Adrenal gland (tissue), 9 donors: ENCODE measurements at regions not wholly inside any gene's neighbourhood (a gene's known extent, or its start where the extent isn't known, plus 50 kb on each side); places are given as distances from the start of the nearest gene placed in this dataset.
"Not testable (repeated sequence)": the region's sequence is repeated elsewhere in the genome, so short reads cannot be mapped to it uniquely, and the experiment has no call there.

Experiments
- DNase-seq, 7 donors: peaks; one replicate each; pipeline ENCODE4 v3.0.0-alpha.2; 2019 to 2020
- H3K27ac ChIP-seq, 5 donors: fragments of 200-600 bp; sonication (generic) in 4 of 5; 1 replicate in 3 of 5; 2 replicates in 2 of 5; pipeline versions ENCODE4 v1.5.1 to v1.8.0; 2016 to 2020; ENCODE audit warnings: mild to moderate bottlenecking in 1 of 5
- H3K27me3 ChIP-seq: fragments of 200-600 bp; 2 replicates; pipeline ENCODE4 v1.8.0; 2021
- H3K36me3 ChIP-seq, 2 donors: fragments of 200-600 bp; replicated peaks in 1 of 2; 1 replicate in 1 of 2; 2 replicates in 1 of 2; pipeline versions ENCODE4 v1.5.1 to v1.8.0; 2018 to 2022
- H3K4me1 ChIP-seq, 2 donors: fragments of 200-600 bp; replicated peaks in 1 of 2; 1 replicate in 1 of 2; 2 replicates in 1 of 2; pipeline versions ENCODE4 v1.5.1 to v1.8.0; 2018 to 2021
- H3K4me3 ChIP-seq, 4 donors: fragments of 200-600 bp; sonication (generic) in 3 of 4; one replicate each; pipeline ENCODE4 v1.5.1; 2016 to 2018
- H3K9me3 ChIP-seq, 3 donors: fragments of 200-600 bp; sonication (generic) in 1 of 3; replicated peaks in 1 of 3; 1 replicate in 2 of 3; 2 replicates in 1 of 3; pipeline versions ENCODE4 v1.5.1 to v1.8.0; 2016 to 2021
- POLR2A ChIP-seq, 2 donors: fragments of 450-650 bp; IDR thresholded peaks; one replicate each; pipeline ENCODE4 v1.6.1; 2017; ENCODE audit warnings: antibody characterized with exemption in 2 of 2, mild to moderate bottlenecking in 2 of 2, moderate library complexity in 1 of 2
- WGBS, 4 donors: extraction: QIAGEN DNeasy Blood & Tissue Kit in 2 of 4; methylation state at CpG; one replicate each; pipeline versions ENCODE4 v1.1.5 to v1.1.7; 2013 to 2017; 5-methylcytosine and 5-hydroxymethylcytosine counted together
- intact Hi-C, 2 donors: fragments of 100-400 bp; cut with DNase I; formaldehyde crosslinking; loops; one replicate each; pipeline versions ENCODE4 v1.14.1 to v1.15.0; 2022 to 2023
- TF ChIP-seq, protein P1 (sequence below), 6 experiments: fragments of 450-650 bp in 4 of 6; fragments of 200-600 bp in 2 of 6; sonication (generic) in 1 of 6; IDR thresholded peaks; 1 replicate in 5 of 6; 2 replicates in 1 of 6; pipeline versions ENCODE4 v1.5.1 to v1.8.0; 2016 to 2021; ENCODE audit warnings: antibody characterized with exemption in 6 of 6, mild to moderate bottlenecking in 2 of 6, moderate library complexity in 1 of 6
- donor health status: healthy with polysubstance abuse.
- donor health status: Bipolar disorder and iron deficiency.
- donor health status: DM: yes; HTN: yes; CAD: no.
- donor health status: DM: no; HTN: no; CAD: no.
- donor health status: DM: no; HTN: no; CAD: no.

DNA sequence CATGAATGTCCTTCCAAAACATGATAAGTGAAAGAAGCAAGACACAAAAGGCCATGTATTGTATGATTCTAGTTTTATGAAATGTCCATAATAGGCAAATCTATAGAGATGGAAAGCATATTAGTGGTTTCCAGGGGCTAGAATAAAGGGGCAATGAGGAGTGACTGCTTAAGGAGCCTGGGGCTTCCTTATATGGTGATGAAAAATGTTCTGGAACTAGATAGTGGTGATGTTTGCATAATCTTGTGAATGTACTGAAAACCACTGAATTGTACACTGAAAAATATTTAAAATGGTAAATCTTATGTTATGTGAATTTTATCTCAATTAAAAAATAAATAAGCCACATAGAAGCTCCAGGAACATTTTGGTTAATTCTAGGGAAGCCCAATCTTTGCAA is 144.4 kb upstream of the ANKRD55 start:
- Histone ChIP-seq H3K9me3 (no peaks in the 10 kb centered on the region), H3K4me3 (no peak overlapping the region), H3K27ac (no peak overlapping the region), H3K27me3 (no peaks in the 10 kb centered on the region), H3K36me3 (no peaks in the 10 kb centered on the region), H3K4me1 (no peaks in the 10 kb centered on the region)
- no peak for DNase-seq
- TF ChIP-seq, protein P1, sequence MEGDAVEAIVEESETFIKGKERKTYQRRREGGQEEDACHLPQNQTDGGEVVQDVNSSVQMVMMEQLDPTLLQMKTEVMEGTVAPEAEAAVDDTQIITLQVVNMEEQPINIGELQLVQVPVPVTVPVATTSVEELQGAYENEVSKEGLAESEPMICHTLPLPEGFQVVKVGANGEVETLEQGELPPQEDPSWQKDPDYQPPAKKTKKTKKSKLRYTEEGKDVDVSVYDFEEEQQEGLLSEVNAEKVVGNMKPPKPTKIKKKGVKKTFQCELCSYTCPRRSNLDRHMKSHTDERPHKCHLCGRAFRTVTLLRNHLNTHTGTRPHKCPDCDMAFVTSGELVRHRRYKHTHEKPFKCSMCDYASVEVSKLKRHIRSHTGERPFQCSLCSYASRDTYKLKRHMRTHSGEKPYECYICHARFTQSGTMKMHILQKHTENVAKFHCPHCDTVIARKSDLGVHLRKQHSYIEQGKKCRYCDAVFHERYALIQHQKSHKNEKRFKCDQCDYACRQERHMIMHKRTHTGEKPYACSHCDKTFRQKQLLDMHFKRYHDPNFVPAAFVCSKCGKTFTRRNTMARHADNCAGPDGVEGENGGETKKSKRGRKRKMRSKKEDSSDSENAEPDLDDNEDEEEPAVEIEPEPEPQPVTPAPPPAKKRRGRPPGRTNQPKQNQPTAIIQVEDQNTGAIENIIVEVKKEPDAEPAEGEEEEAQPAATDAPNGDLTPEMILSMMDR (IDR thresholded peaks at IDR 0.05) = no peak
- TF ChIP-seq POLR2A (IDR thresholded peaks at IDR 0.05) = no peak
- intact Hi-C loops = no loop called here

DNA sequence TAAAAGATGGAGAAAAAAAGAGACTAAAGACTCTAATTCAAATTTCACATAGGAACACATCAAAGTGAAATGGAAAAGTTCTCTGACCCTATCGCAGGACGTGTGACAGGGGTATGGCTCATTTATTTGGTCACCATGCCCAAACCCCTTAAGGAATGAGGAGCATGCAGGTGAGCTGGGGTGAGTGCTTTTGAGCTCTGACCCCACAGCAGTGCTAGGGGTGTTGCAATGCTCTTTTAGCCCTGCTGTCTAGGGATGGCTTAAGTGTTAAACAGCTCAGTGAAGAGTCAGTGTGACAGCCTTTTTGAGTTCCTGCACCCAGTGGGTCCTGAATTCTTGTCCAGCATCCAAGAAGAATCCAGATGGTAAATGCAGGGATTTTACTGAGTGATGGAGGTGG is 143.0 kb upstream of the ANKRD55 start:
- TF ChIP-seq POLR2A (IDR thresholded peaks at IDR 0.05) = no peak
- TF ChIP-seq, protein P1 (IDR thresholded peaks at IDR 0.05) = no peak
- 91 to 98% (median 97%) methylated on average over 2 of the region's 2 CpGs for WGBS, 4 donors
- intact Hi-C loops = no loop called here

GRCh38 chr5:56375011-56375410 is 141.9 kb upstream of the ANKRD55 start:
- Histone ChIP-seq H3K9me3 (no peaks in the 10 kb centered on the region), H3K4me3 (no peak overlapping the region), H3K27ac (no peak overlapping the region), H3K36me3 (no peaks in the 10 kb centered on the region), H3K27me3 (no peaks in the 10 kb centered on the region), H3K4me1 (no peaks in the 10 kb centered on the region)
- intact Hi-C loops = no loop called here
- TF ChIP-seq, protein P1 (IDR thresholded peaks at IDR 0.05) = no peak
- no peak for TF ChIP-seq POLR2A (IDR thresholded peaks at IDR 0.05)
- peak in 6 of 7 donors; percentile 41 to 65 (median 50) for DNase-seq
- WGBS, 4 donors = 39 to 62% (median 46%) methylated on average over 5 of the region's 5 CpGs

More for the DNA sequence above, 143.0 kb upstream of the ANKRD55 start:
- no peak overlapping the region for H3K27ac ChIP-seq
- no peaks in the 10 kb centered on the region for H3K36me3 ChIP-seq
- no peak for DNase-seq
- H3K9me3 ChIP-seq = no peaks in the 10 kb centered on the region
- no peaks in the 10 kb centered on the region for H3K4me1 ChIP-seq
- H3K27me3 ChIP-seq = no peaks in the 10 kb centered on the region
- H3K4me3 ChIP-seq = no peak overlapping the region

DNA sequence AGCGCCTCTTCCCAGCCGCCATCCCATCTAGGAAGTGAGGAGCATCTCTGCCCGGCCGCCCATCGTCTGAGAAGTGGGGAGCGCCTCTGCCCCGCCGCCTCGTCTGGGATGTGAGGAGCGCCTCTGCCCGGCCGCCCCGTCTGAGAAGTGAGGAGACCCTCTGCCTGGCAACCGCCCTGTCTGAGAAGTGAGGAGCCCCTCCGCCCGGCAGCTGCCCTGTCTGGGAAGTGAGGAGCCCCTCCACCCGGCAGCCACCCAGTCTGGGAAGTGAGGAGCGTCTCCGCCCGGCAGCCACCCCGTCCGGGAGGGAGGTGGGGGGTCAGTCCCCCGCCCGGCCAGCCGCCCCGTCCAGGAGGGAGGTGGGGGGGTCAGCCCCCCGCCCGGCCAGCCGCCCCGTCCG is 139.4 kb upstream of the ANKRD55 start:
- H3K9me3 ChIP-seq, H3K4me3 ChIP-seq, H3K27ac ChIP-seq, intact Hi-C loops, H3K27me3 ChIP-seq, H3K4me1 ChIP-seq, DNase-seq, H3K36me3 ChIP-seq: not testable (repeated sequence)
- 92 to 97% methylated on average over 18 to 29 of the region's 31 CpGs; no CpG with 5 or more reads in 2 of the 4 donors for WGBS, 4 donors

DNA sequence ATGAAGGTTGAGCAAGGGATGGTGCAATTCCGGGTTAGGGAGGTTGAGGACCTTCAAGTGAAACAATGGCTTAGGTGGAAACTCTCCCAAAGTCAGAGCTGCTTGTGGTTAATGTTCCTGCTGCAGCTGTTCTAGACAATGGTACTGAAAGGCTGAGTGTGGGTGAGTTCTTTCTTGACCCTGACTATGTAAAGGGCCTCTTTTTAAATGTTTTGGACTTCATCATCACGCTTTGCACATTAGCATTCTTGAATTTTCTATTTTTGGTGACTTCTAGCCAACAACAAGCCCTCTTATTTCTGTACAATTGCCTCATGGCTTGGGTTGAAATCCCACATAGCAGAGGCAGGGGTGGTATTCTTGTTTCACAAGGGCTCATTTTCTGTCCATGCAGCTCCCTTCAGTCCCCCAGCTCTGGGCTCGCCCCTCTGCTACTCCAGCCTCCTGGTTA is 136.3 kb upstream of the ANKRD55 start:
- WGBS, 4 donors = 85 to 94% (median 92%) methylated on average over 3 of the region's 3 CpGs
- Histone ChIP-seq H3K36me3 (no peaks in the 10 kb centered on the region), H3K4me3 (no peak overlapping the region), H3K9me3 (no peaks in the 10 kb centered on the region), H3K27ac (no peak overlapping the region), H3K27me3 (no peaks in the 10 kb centered on the region), H3K4me1 (no peaks in the 10 kb centered on the region)
- intact Hi-C loops = no loop called here
- DNase-seq = no peak
- TF ChIP-seq POLR2A (IDR thresholded peaks at IDR 0.05) = no peak
- TF ChIP-seq, protein P1 (IDR thresholded peaks at IDR 0.05) = no peak
